ENCODE measurements at regions not wholly inside any gene's neighbourhood (a gene's known extent, or its start where the extent isn't known, plus 50 kb on each side); places are given as distances from the start of the nearest gene placed in this dataset.

DNA sequence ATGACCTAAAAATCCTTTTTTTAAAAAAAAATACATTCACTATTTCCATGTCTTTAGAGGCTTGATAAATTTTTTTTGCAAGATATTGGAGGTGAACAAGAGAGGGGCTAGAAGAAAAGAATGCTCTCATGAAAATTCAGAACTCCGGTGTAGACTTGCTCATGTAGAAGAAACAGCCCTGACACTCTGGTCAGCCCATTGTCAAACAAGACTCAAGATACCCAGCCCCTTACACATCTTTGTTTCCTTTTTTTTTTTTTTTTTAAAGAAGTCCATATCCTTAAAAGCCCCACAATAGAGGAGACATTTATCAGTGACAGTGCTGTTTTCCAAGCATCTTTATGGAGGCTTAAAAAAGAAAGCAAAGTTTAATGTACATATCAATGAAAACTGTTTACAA, 196.8 kb upstream of the RORA start:
- H3K27ac Mint-ChIP-seq: no peak overlapping the region
- no peak overlapping the region for H3K4me3 Mint-ChIP-seq
- CTCF ChIA-PET: no interaction called here

DNA sequence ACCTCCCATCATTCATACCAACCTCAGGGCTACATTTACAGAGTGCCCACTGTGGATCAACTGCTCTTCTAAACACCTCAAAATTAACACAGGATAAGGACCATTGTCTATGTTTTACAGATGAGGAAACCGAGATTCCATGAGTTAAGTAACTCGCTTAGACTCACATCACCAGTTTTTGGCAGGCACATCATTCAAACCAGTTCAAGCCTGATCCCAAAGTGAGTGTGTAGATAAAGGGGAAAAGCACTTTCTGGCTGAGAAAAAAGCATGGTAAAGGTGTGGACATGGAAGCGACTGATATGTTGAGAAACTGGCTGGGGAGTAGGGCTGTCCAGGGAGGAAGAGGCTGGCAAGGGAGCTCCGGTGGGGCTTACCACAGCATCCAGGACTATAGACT, 193.7 kb upstream of the RORA start:
- H3K27me3 Mint-ChIP-seq: peaks cover 5% of the 10 kb centered on the region
- intact Hi-C loops (cut with micrococcal nuclease): no loop called here
- DNase-seq: no peak
- no peak overlapping the region for H3K4me3 Mint-ChIP-seq
- ChIA-PET POLR2A (no interaction called here), CTCF (no interaction called here)
- H3K27ac Mint-ChIP-seq: no peak overlapping the region
- no peaks in the 10 kb centered on the region for H3K4me1 Mint-ChIP-seq (ENCODE audit: low read depth)
- TF ChIP-seq, protein P1, sequence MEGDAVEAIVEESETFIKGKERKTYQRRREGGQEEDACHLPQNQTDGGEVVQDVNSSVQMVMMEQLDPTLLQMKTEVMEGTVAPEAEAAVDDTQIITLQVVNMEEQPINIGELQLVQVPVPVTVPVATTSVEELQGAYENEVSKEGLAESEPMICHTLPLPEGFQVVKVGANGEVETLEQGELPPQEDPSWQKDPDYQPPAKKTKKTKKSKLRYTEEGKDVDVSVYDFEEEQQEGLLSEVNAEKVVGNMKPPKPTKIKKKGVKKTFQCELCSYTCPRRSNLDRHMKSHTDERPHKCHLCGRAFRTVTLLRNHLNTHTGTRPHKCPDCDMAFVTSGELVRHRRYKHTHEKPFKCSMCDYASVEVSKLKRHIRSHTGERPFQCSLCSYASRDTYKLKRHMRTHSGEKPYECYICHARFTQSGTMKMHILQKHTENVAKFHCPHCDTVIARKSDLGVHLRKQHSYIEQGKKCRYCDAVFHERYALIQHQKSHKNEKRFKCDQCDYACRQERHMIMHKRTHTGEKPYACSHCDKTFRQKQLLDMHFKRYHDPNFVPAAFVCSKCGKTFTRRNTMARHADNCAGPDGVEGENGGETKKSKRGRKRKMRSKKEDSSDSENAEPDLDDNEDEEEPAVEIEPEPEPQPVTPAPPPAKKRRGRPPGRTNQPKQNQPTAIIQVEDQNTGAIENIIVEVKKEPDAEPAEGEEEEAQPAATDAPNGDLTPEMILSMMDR (IDR thresholded peaks at IDR 0.05): no peak
- H3K36me3 Mint-ChIP-seq (ENCODE audit: low read depth): no peaks in the 10 kb centered on the region
- no peak for ATAC-seq
- no peaks in the 10 kb centered on the region for H3K9me3 Mint-ChIP-seq

More for the DNA sequence above, 196.8 kb upstream of the RORA start:
- ATAC-seq: no peak
- H3K9me3 Mint-ChIP-seq: no peaks in the 10 kb centered on the region
- H3K36me3 Mint-ChIP-seq (ENCODE audit: low read depth): no peaks in the 10 kb centered on the region
- POLR2A ChIA-PET: no interaction called here
- no peaks in the 10 kb centered on the region for H3K4me1 Mint-ChIP-seq (ENCODE audit: low read depth)
- intact Hi-C loops (cut with micrococcal nuclease): no loop called here
- peaks cover 4% of the 10 kb centered on the region for H3K27me3 Mint-ChIP-seq
- no peak for DNase-seq
- TF ChIP-seq, protein P1 (IDR thresholded peaks at IDR 0.05): no peak

DNA sequence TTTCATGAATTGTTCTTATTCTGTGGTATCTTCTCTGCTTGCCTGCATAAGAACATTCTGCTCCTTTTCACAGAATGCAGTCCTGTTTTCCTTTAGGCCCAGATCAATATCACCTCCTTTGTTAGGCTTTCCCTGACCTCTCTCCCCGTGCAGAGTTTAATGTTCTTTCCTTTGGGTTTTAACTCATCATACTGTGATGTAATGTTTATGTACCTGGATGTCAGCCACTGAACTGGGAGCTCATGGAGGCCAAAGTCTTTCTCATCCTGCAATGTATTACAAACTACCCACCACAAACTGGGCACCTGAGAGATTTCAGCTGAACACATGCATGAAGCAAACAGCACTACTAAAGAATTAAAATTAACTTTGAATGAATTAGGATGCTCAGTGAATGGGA, 192.8 kb upstream of the RORA start:
- Mint-ChIP-seq H3K4me3 (no peak overlapping the region), H3K36me3 (ENCODE audit: low read depth) (no peaks in the 10 kb centered on the region), H3K27me3 (peaks cover 5% of the 10 kb centered on the region), H3K27ac (no peak overlapping the region), H3K4me1 (ENCODE audit: low read depth) (no peaks in the 10 kb centered on the region), H3K9me3 (no peaks in the 10 kb centered on the region)
- ChIA-PET POLR2A (no interaction called here), CTCF (no interaction called here)
- TF ChIP-seq, protein P1 (IDR thresholded peaks at IDR 0.05): no peak
- intact Hi-C loops (cut with micrococcal nuclease): no loop called here
- ATAC-seq: no peak
- no peak for DNase-seq

DNA sequence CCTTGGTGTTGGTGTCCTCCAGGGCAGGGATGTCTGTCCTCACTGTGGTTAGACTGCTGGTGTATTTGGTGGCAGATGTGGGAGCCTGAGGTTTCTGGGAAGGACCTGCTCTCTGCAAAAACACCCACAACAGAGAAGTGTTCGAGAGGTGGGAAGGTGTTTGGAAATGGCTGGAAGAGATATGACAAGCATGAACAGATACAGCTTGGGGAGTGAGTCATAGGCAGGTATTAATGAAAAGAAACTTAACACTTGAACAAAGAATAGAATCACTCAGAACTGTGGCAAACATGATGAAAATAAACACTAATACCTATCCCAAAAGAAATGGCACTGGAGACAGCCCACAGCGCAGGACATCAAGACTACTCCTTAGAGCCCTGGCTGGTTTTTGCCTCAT, 192.4 kb upstream of the RORA start:
- ChIA-PET CTCF (no interaction called here), POLR2A (no interaction called here)
- H3K36me3 Mint-ChIP-seq (ENCODE audit: low read depth): no peaks in the 10 kb centered on the region
- H3K27me3 Mint-ChIP-seq: peaks cover 5% of the 10 kb centered on the region
- no peak overlapping the region for H3K4me3 Mint-ChIP-seq
- H3K27ac Mint-ChIP-seq: no peak overlapping the region
- intact Hi-C loops (cut with micrococcal nuclease): no loop called here
- no peaks in the 10 kb centered on the region for H3K4me1 Mint-ChIP-seq (ENCODE audit: low read depth)
- DNase-seq (no peak), ATAC-seq (no peak)
- TF ChIP-seq, protein P1 (IDR thresholded peaks at IDR 0.05): no peak
- no peaks in the 10 kb centered on the region for H3K9me3 Mint-ChIP-seq

DNA sequence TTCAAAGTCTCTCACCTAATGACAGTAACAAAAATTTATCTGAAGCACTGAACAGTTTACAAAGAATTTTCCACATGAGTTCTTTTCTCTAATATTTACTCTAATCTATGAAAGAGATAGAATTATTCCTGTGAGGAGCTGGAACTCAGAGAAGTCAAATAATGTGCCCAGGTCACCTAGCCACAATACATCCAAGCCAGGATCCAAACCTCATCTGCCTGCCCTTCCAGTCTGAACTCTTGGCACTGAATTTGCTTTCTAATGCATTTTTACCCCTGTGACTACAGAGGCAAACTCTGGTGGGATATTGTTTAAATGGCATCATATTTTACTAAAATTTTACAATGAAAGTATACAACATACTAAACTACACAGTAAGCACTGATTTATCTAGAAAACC, 191.4 kb upstream of the RORA start:
- Mint-ChIP-seq H3K36me3 (ENCODE audit: low read depth) (no peaks in the 10 kb centered on the region), H3K9me3 (no peaks in the 10 kb centered on the region)

More for the DNA sequence above, 191.4 kb upstream of the RORA start:
- H3K27me3 Mint-ChIP-seq: peaks cover 5% of the 10 kb centered on the region
- no peak overlapping the region for H3K27ac Mint-ChIP-seq
- CTCF ChIA-PET: no interaction called here
- H3K4me3 Mint-ChIP-seq: no peak overlapping the region
- H3K4me1 Mint-ChIP-seq (ENCODE audit: low read depth): no peaks in the 10 kb centered on the region
- ATAC-seq (no peak), DNase-seq (no peak)
- intact Hi-C loops (cut with micrococcal nuclease): no loop called here
- POLR2A ChIA-PET: no interaction called here
- TF ChIP-seq, protein P1 (IDR thresholded peaks at IDR 0.05): no peak

Data from activated CD8-positive, alpha-beta T cell treated with anti-CD3 and anti-CD28 coated beads for 36 hours (primary cell).